ENCODE measurements at regions not wholly inside any gene's neighbourhood (a gene's known extent, or its start where the extent isn't known, plus 50 kb on each side); places are given as distances from the start of the nearest gene placed in this dataset.

DNA sequence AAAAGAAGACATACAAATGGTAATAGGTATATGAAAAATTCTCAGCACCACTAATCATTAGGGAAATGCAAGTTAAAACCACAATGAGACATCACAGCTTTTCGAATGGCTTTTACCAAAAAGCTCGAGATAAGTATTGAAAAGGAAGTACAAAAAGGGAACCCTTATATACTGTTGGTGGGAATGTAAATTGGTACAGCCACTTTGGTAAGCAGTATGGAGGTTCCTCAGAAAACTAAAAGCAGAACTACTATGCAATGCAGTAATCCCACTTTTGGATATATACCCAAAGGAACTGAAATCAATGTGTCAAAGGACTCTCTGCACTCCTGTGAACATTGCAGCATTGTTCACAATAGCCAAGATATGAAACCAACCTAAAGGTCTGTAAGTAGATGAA lies 107.5 kb upstream of the SPATS2L start:
- TF ChIP-seq, protein P1, sequence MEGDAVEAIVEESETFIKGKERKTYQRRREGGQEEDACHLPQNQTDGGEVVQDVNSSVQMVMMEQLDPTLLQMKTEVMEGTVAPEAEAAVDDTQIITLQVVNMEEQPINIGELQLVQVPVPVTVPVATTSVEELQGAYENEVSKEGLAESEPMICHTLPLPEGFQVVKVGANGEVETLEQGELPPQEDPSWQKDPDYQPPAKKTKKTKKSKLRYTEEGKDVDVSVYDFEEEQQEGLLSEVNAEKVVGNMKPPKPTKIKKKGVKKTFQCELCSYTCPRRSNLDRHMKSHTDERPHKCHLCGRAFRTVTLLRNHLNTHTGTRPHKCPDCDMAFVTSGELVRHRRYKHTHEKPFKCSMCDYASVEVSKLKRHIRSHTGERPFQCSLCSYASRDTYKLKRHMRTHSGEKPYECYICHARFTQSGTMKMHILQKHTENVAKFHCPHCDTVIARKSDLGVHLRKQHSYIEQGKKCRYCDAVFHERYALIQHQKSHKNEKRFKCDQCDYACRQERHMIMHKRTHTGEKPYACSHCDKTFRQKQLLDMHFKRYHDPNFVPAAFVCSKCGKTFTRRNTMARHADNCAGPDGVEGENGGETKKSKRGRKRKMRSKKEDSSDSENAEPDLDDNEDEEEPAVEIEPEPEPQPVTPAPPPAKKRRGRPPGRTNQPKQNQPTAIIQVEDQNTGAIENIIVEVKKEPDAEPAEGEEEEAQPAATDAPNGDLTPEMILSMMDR (IDR thresholded peaks at IDR 0.05) = no peak
- no peak for TF ChIP-seq ZFX (IDR thresholded peaks at IDR 0.05; ENCODE audit: borderline replicate concordance)
